Right kidney (tissue), 1 donor: ENCODE measurements at regions not wholly inside any gene's neighbourhood (a gene's known extent, or its start where the extent isn't known, plus 50 kb on each side); places are given as distances from the start of the nearest gene placed in this dataset.

Experiments used
- DNase-seq: peaks from one replicate; pipeline ENCODE4 v3.0.0-alpha.2; 2016

- DNase-seq, result no peak
Measured at GRCh38 chr13:53144826-53145225, 116.2 kb downstream of the OLFM4 start.

DNA sequence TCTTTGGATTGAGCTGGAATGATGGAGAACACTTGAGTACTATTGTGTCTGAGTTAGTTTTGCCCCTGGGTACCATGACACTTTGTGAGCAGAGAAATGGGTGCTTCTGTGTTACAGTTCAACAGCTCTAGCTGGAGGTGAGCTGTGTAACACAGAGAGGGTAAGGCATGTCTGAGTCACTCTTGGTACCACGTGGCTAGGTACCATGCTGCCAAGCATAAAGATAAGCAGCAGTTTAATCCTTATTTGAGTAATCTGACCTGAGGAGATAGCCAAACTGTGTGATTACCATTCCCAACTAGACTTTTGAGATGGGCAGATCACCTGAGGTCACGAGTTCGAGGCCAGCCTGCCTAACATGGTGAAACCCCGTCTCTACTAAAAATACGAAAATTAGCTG is 122.0 kb downstream of the OLFM4 start:
- DNase-seq, result no peak

GRCh38 chr13:53151336-53152056 is 122.9 kb downstream of the OLFM4 start:
- DNase-seq, result peak; percentile 38

DNA sequence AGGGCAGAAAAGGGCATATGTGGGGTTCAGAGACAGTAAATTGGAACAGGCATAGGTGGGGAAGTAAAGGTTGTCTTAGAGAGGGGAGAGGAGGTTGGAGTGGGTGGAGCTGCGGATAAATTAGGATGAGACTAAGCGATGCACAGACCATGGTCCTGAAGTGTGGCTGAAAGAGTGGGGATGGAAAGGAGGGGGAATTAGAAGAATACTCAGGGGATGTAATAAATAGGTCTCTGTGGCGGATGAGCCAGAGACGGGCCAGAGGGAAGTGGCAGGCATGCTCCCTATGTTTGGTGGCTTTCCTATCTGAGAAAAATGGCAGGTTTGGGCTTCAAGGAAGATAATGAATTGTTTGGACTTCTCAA is 123.4 kb downstream of the OLFM4 start:
- DNase-seq, result peak; percentile 4

GRCh38 chr13:53158201-53158600 is 129.6 kb downstream of the OLFM4 start:
- no peak for DNase-seq

GRCh38 chr13:53159431-53159830 is 130.8 kb downstream of the OLFM4 start:
- DNase-seq, result no peak

GRCh38 chr13:53160211-53160610 is 131.6 kb downstream of the OLFM4 start:
- no peak for DNase-seq

DNA sequence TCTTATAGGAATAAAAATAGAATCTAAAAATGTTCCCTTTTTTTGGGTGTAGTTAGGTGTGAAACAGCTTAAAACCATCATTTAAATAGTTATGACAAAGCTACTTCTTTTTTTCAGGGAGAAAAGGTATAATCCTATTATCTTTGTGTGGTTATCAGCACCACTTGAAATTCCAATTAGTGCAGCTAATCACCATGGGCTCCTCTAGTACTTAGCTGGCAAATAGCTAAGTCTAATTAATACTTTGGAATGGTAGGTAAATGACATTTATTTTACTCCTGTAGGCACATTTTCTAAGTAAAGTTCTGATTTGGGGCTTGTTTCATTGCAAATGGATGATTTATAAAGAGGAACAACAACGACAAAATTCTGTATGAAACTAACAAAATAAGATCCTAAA is 132.6 kb downstream of the OLFM4 start:
- DNase-seq, result no peak

GRCh38 chr13:53165261-53165660 is 136.6 kb downstream of the OLFM4 start:
- DNase-seq, result no peak

- DNase-seq, result no peak
Measured at GRCh38 chr13:53167561-53167960, 138.9 kb downstream of the OLFM4 start.

DNA sequence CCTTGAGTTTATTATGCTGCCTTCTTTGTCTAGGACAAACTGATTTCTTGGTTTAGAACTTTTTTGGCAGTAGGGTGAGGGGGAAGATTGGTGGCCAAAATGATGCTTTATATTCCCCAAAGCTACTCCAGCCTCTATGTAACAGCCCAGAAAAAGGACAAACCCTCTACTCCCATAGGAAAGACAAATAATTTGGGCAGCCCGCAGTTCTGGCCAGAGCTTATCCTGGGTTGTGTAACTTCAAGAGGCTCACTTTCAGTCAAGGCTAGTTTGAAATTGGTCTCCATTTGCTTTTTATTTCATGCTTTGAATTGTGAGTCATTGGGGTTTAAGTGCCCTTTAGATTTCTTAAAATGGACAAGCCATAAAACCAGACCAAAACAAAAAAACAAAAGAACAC is 142.3 kb downstream of the OLFM4 start:
- no peak for DNase-seq

DNA sequence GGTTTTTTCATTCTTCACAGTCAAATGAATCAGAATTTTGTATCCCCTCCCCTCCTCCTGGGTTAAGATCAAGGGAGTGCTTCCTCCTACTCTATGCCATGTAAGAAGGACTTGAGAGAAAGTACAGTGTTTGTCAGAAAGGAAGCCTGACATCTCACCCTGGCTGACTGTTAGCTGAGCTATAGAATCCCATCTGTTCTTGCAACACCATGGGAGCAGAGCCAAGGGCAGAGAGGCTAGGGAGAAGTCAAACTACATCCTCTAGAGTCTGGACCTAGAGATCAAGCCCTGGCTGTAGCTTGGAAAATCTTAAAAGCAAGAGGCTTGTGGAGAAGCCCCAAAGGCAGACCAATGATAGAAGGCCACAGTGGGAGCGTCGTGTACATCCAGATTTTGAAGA is 145.9 kb downstream of the OLFM4 start:
- DNase-seq, result no peak

DNA sequence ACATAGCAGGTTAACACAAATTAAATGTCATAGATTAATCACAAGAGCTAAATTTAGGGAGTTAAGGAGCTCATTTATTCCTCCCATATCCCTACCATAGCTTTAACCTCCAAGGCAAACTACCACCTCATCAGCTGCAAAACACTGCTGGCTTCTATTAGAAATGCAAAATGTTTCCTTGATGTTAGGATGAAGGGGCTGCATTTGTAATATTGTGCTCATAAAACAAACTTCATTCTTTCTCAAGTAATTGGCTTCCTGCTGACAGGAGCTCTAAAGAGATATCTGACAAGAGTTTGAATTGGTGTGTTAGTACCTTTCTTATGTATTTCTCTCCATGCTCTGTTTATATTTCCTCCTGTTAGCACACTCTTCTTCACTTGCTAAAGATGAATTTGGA is 152.1 kb downstream of the OLFM4 start:
- DNase-seq, result no peak

GRCh38 chr13:53182724-53183123 is 154.1 kb downstream of the OLFM4 start:
- DNase-seq, result no peak

DNA sequence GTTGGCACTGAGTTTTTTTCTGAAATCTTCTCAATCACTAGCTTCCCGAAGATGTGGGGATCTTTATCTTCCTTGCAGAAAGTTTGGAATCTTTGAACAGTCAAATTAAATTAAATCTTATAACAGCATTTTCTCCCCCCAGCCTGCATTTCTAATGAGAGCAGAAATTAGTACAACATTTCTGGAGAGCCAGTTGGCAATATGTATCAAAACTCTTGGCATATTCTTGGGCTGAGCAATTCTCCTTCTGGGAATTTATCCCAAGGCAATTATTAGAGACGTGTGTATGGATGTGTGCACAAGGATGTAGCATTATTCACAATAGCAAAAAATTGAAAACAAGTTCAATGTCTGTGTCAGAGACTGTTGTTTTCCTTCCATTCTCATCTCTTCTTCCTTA is 159.5 kb downstream of the OLFM4 start:
- no peak for DNase-seq

DNA sequence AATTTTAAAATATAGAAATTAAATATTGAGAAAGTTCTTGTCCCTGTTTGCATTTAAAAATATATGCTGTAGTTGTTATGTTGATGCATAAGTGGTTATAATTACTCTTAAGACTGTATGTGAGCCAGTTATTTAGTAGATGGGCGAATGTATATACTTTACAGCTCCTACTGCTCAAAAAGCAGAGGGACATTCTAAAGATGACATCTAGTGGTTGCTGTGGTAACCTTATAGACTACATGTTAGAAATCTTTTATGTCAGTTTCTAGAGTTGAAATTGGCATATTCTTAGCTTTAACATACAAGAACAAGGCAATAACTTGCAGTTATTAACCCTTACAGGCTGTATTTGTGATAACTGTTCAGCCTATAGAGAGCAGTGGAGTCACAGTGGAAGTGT is 160.5 kb downstream of the OLFM4 start:
- DNase-seq, result no peak

DNA sequence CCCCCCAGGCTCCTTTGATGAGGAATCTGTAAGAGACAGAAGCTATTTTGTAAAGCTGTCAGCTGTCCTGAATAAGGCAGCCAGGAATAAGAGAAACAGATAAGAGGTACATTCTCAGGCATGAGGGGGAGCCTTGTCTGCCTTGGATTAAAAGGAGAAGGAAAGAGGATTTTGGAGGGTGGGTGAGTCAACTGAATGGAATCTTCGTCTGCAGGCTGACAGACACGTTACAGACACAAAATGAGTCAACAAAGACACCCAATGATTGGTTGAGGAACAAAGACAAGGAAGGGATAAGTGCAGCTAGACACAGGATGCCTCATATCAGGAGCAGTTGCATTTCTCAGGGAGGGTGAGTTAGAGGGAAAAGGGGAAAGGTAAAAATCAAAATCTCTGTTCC is 162.5 kb downstream of the OLFM4 start:
- DNase-seq, result no peak

DNA sequence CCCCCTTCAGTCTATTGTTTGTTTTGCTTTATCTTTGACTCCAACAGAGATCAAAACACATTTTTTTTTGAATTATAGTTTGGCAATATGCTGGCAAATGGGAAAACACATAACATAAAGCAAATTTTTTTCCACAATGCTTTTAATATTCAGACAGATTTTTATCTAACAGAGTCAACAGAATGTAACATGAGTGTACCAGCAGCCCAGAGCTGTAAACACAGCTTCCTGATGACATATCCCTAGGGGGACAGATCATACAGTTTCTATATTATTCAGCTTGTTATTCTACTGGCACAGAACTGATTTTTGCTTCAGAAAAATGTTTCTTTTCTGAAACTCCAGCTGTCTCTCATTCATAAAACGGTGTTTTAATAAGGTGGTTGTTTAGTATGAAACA is 168.8 kb downstream of the OLFM4 start:
- no peak for DNase-seq

GRCh38 chr13:53198017-53198416 is 169.4 kb downstream of the OLFM4 start:
- DNase-seq, result no peak

DNA sequence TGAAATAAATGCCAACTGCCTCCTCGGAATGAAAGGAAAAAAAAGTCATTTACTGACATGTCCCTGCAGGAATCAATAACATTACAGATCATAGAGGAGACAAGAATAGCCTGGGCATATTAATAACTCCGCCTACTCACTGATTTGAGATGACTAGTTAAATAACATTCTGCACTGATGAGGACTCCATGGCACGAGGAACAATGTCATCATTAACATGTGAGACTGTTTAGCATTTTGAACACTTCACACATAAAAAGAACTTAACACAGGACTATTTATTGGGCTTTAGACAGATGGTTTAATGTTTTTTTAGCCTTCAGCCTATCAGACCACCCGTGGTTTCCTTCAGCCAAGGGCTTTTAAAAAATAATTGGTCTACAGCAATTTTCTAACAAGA is 170.1 kb downstream of the OLFM4 start:
- DNase-seq, result no peak

DNA sequence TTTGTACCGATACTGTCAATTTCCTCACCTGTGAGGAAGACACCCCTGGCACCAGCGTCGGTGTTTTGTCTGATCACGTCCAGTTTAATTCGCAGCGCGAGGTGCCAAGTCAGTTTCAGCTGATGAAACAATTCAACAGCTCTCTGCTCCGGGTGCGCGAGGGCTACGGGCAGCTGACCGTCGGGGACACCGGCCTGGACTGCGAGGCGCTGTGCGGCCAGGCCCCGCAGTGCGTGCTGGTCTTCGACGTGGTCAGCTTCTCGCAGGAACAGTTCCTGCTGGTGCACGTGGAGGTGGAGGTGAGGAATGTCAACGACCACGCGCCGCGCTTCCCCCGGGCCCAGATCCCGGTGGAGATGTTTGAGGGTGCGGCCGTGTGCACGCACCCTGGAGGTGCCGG is 171.5 kb downstream of the OLFM4 start:
- DNase-seq, result peak; percentile 2

DNA sequence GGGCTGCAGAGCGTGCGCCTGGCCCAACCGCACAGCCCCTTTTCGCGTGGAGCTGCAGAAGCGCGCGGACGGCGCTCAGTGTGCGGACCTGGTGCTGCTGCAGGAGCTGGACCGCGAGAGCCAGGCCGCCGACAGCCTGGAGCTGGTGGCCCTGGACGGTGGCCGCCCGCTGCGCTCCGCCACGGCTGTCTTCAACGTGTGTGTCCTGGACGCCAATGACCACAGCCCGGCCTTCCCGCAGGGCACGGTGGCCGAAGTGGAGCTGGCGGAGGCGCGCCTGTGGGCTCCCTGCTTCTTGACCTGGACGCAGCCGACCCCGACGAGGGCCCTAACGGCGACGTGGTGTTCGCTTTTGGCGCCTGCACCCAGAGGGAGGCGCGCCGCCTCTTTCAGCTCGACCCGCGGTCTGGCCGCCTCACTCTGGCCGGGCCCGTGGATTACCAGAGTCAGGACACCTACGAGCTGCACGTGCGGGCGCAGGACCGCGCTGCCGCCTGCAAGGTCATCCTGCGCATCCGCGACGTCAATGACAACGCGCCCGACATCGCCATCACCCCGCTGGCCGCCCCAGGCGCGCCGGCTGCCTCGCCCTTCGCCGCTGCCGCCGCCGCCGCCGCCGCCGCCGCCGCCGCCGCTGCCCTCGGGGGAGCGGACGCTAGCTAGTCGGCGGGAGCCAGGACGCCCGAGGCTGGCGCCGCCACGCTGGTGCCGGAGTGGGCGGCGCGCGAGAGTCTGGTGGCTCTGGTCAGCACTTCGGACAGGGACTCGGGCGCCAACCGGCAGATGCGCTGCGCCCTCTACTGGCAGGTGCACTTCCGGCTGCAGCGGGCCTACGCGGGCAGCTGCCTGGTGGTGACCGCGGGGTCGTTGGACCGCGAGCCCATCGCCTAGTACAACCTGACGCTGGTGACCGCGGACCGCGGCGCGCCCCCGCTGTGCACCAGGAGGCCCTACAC is 172.2 kb downstream of the OLFM4 start:
- peak; percentile 63 for DNase-seq

GRCh38 chr13:53201454-53202225 is 173.0 kb downstream of the OLFM4 start:
- DNase-seq, result peak; percentile 51
